Progenitor cell of endocrine pancreas (in vitro differentiated cells): ENCODE measurements at regions not wholly inside any gene's neighbourhood (a gene's known extent, or its start where the extent isn't known, plus 50 kb on each side); places are given as distances from the start of the nearest gene placed in this dataset.

Source experiments
- DNase-seq: peaks from one replicate; pipeline ENCODE4 v3.0.0; 2021; ENCODE audit warnings: low spot score; ENCODE audit not compliant: unreplicated experiment
- H3K27ac Mint-ChIP-seq: 2 replicates; pipeline ENCODE4 v1.8.0; 2021; ENCODE audit warnings: mild to moderate bottlenecking, moderate library complexity, mixed read lengths
- H3K27me3 Mint-ChIP-seq: 2 replicates; pipeline ENCODE4 v1.8.0; 2021; ENCODE audit warnings: mixed read lengths
- H3K36me3 Mint-ChIP-seq: 2 replicates; pipeline ENCODE4 v1.8.0; 2022; ENCODE audit warnings: mixed read lengths; ENCODE audit not compliant: insufficient read depth
- H3K4me1 Mint-ChIP-seq: 2 replicates; pipeline ENCODE4 v1.8.0; 2021; ENCODE audit warnings: low read depth, mixed read lengths
- H3K4me3 Mint-ChIP-seq: 2 replicates; pipeline ENCODE4 v1.8.0; 2021; ENCODE audit warnings: low read depth, mild to moderate bottlenecking, moderate library complexity, mixed read lengths
- H3K9me3 Mint-ChIP-seq: 2 replicates; pipeline ENCODE4 v1.8.0; 2021; ENCODE audit warnings: low read depth, mixed read lengths
- CTCF ChIP-seq: fragments of 200-600 bp; sonication (generic); IDR thresholded peaks from one replicate; pipeline ENCODE4 v1.5.0; 2021; ENCODE audit warnings: antibody characterized with exemption, mild to moderate bottlenecking; ENCODE audit not compliant: unreplicated experiment

- peaks cover 62% of the 10 kb centered on the region for H3K9me3 Mint-ChIP-seq
- H3K4me1 Mint-ChIP-seq = no peaks in the 10 kb centered on the region
- no peaks in the 10 kb centered on the region for H3K36me3 Mint-ChIP-seq
- TF ChIP-seq CTCF = no peak
- no peak for DNase-seq
- no peaks in the 10 kb centered on the region for H3K27me3 Mint-ChIP-seq
- H3K4me3 Mint-ChIP-seq = no peak overlapping the region
- no peak overlapping the region for H3K27ac Mint-ChIP-seq
These were observed 640.0 kb downstream of the ACTR3B start for GRCh38 chr7:153399554-153399940.

GRCh38 chr7:153400735-153401593, 641.4 kb downstream of the ACTR3B start:
- H3K27me3 Mint-ChIP-seq = no peaks in the 10 kb centered on the region
- TF ChIP-seq CTCF = no peak

GRCh38 chr7:153401795-153402720, 642.5 kb downstream of the ACTR3B start:
- no peaks in the 10 kb centered on the region for H3K4me1 Mint-ChIP-seq
- H3K4me3 Mint-ChIP-seq = no peak overlapping the region
- no peak for TF ChIP-seq CTCF
- no peaks in the 10 kb centered on the region for H3K36me3 Mint-ChIP-seq
- H3K27ac Mint-ChIP-seq = no peak overlapping the region
- no peak for DNase-seq
- H3K27me3 Mint-ChIP-seq = no peaks in the 10 kb centered on the region
- H3K9me3 Mint-ChIP-seq = peaks cover 69% of the 10 kb centered on the region

More at GRCh38 chr7:153400735-153401593, 641.4 kb downstream of the ACTR3B start:
- no peaks in the 10 kb centered on the region for H3K36me3 Mint-ChIP-seq
- DNase-seq = no peak
- no peak overlapping the region for H3K27ac Mint-ChIP-seq
- no peaks in the 10 kb centered on the region for H3K4me1 Mint-ChIP-seq
- peaks cover 70% of the 10 kb centered on the region for H3K9me3 Mint-ChIP-seq
- no peak overlapping the region for H3K4me3 Mint-ChIP-seq

GRCh38 chr7:153402721-153403541, 643.4 kb downstream of the ACTR3B start:
- Mint-ChIP-seq H3K27ac (no peak overlapping the region), H3K36me3 (peaks cover 2% of the 10 kb centered on the region), H3K4me1 (no peaks in the 10 kb centered on the region), H3K9me3 (peaks cover 70% of the 10 kb centered on the region), H3K4me3 (no peak overlapping the region), H3K27me3 (no peaks in the 10 kb centered on the region)
- no peak for DNase-seq
- no peak for TF ChIP-seq CTCF
